Astrocyte (in vitro differentiated cells and primary cell): ENCODE measurements at regions not wholly inside any gene's neighbourhood (a gene's known extent, or its start where the extent isn't known, plus 50 kb on each side); places are given as distances from the start of the nearest gene placed in this dataset.

Source experiments
- DNase-seq: peaks from one replicate; pipeline ENCODE4 v3.0.0-alpha.2; 2010; ENCODE audit warnings: low read depth
- FAIRE-seq: peaks from 2 replicates; lab custom pipeline; 2011; peaks lifted over from hg19 to GRCh38; lab: Jason Lieb, UNC
- H2AFZ ChIP-seq: 2 replicates; pipeline ENCODE4 v1.6.0; 2012; ENCODE audit warnings: low read depth, low read length, inconsistent platforms
- H3K27ac ChIP-seq: 2 replicates; pipeline ENCODE4 v1.5.1; 2011; ENCODE audit warnings: low read depth, low read length, inconsistent platforms
- H3K27me3 ChIP-seq: 2 replicates; pipeline ENCODE4 v1.6.0; 2011; ENCODE audit warnings: low read length, inconsistent platforms; ENCODE audit not compliant: insufficient read depth
- H3K36me3 ChIP-seq: 2 replicates; pipeline ENCODE4 v1.5.1; 2011; ENCODE audit warnings: low read length, inconsistent platforms; ENCODE audit not compliant: insufficient read depth
- H3K4me1 ChIP-seq: 2 replicates; pipeline ENCODE4 v1.5.1; 2011; ENCODE audit warnings: low read length, inconsistent platforms; ENCODE audit not compliant: insufficient read depth
- H3K4me2 ChIP-seq: 2 replicates; pipeline ENCODE4 v1.6.0; 2012; ENCODE audit warnings: low read length, inconsistent platforms
- H3K4me3 ChIP-seq: 2 replicates; pipeline ENCODE4 v1.5.1; 2011; ENCODE audit warnings: low read depth, mild to moderate bottlenecking, low read length, inconsistent platforms; ENCODE audit not compliant: insufficient read depth
- H3K79me2 ChIP-seq: 2 replicates; pipeline ENCODE4 v1.6.0; 2012; ENCODE audit warnings: mild to moderate bottlenecking, low read length, inconsistent platforms; ENCODE audit not compliant: insufficient read depth
- H3K9ac ChIP-seq: 2 replicates; pipeline ENCODE4 v1.6.0; 2012; ENCODE audit warnings: mild to moderate bottlenecking, low read length, inconsistent platforms
- H3K9me3 ChIP-seq: 2 replicates; pipeline ENCODE4 v1.5.1; 2012; ENCODE audit warnings: low read depth, mild to moderate bottlenecking, low read length, inconsistent platforms; ENCODE audit not compliant: insufficient read depth
- H4K20me1 ChIP-seq: 2 replicates; pipeline ENCODE4 v1.6.0; 2012; ENCODE audit warnings: low read length, inconsistent platforms; ENCODE audit not compliant: insufficient read depth
- H3K27ac Mint-ChIP-seq: one replicate; pipeline ENCODE4 v1.8.0; 2021; ENCODE audit warnings: mild to moderate bottlenecking, mixed read lengths; ENCODE audit not compliant: unreplicated experiment
- H3K27me3 Mint-ChIP-seq: one replicate; pipeline ENCODE4 v1.8.0; 2021; ENCODE audit warnings: low read depth, mixed read lengths; ENCODE audit not compliant: unreplicated experiment
- H3K36me3 Mint-ChIP-seq: one replicate; pipeline ENCODE4 v1.8.0; 2021; ENCODE audit warnings: low read depth, mixed read lengths; ENCODE audit not compliant: unreplicated experiment
- H3K4me1 Mint-ChIP-seq: one replicate; pipeline ENCODE4 v1.8.0; 2021; ENCODE audit warnings: low read depth, mixed read lengths; ENCODE audit not compliant: unreplicated experiment
- H3K4me3 Mint-ChIP-seq: one replicate; pipeline ENCODE4 v1.8.0; 2021; ENCODE audit warnings: mild to moderate bottlenecking, moderate library complexity, mixed read lengths; ENCODE audit not compliant: unreplicated experiment
- H3K9me3 Mint-ChIP-seq: one replicate; pipeline ENCODE4 v1.8.0; 2021; ENCODE audit warnings: mild to moderate bottlenecking, mixed read lengths; ENCODE audit not compliant: unreplicated experiment
- CTCF ChIP-seq: IDR thresholded peaks from 2 replicates; pipeline ENCODE4 v1.5.1; 2011; ENCODE audit warnings: low read depth, mild to moderate bottlenecking, inconsistent platforms, low read length, moderate library complexity; ENCODE audit not compliant: insufficient read depth
- EZH2 ChIP-seq: IDR thresholded peaks from 2 replicates; pipeline ENCODE4 v1.6.1; 2012; ENCODE audit warnings: mild to moderate bottlenecking, low read length, inconsistent platforms; ENCODE audit not compliant: insufficient read depth

- H3K4me3 ChIP-seq, result no peak overlapping the region
- H3K27me3 ChIP-seq, result no peaks in the 10 kb centered on the region
- DNase-seq (no peak), FAIRE-seq (no peak)
- Mint-ChIP-seq H3K36me3 (no peaks in the 10 kb centered on the region), H3K4me3 (no peak overlapping the region), H3K9me3 (no peaks in the 10 kb centered on the region), H3K4me1 (no peaks in the 10 kb centered on the region), H3K27ac (no peak overlapping the region), H3K27me3 (no peaks in the 10 kb centered on the region)
- H3K79me2 ChIP-seq, result no peaks in the 10 kb centered on the region
- no peaks in the 10 kb centered on the region for H3K9me3 ChIP-seq
- TF ChIP-seq CTCF (no peak), EZH2 (no peak)
- H3K4me2 ChIP-seq, result no peak overlapping the region
- no peaks in the 10 kb centered on the region for H3K36me3 ChIP-seq
- no peak overlapping the region for H2AFZ ChIP-seq
- no peaks in the 10 kb centered on the region for H4K20me1 ChIP-seq
- no peak overlapping the region for H3K9ac ChIP-seq
- no peak overlapping the region for H3K27ac ChIP-seq
- H3K4me1 ChIP-seq, result no peaks in the 10 kb centered on the region
Observed at GRCh38 chr13:83423861-83424260, 458.4 kb downstream of the SLITRK1 start.

GRCh38 chr13:83423381-83423780 lies 458.9 kb downstream of the SLITRK1 start:
- Histone ChIP-seq H3K9me3 (no peaks in the 10 kb centered on the region), H2AFZ (no peak overlapping the region), H3K9ac (no peak overlapping the region), H3K27me3 (no peaks in the 10 kb centered on the region), H3K4me3 (no peak overlapping the region), H3K4me1 (no peaks in the 10 kb centered on the region), H3K79me2 (no peaks in the 10 kb centered on the region), H3K4me2 (no peak overlapping the region), H3K27ac (no peak overlapping the region), H3K36me3 (no peaks in the 10 kb centered on the region), H4K20me1 (no peaks in the 10 kb centered on the region)
- no peak for DNase-seq
- no peaks in the 10 kb centered on the region for H3K4me1 Mint-ChIP-seq
- H3K36me3 Mint-ChIP-seq, result no peaks in the 10 kb centered on the region
- FAIRE-seq, result no peak
- TF ChIP-seq CTCF (no peak), EZH2 (no peak)
- no peak overlapping the region for H3K27ac Mint-ChIP-seq
- H3K9me3 Mint-ChIP-seq, result no peaks in the 10 kb centered on the region
- H3K4me3 Mint-ChIP-seq, result no peak overlapping the region
- H3K27me3 Mint-ChIP-seq, result no peaks in the 10 kb centered on the region

- no peak overlapping the region for H3K4me3 ChIP-seq
- no peak overlapping the region for H3K9ac ChIP-seq
- H3K36me3 Mint-ChIP-seq, result no peaks in the 10 kb centered on the region
- no peaks in the 10 kb centered on the region for H3K27me3 ChIP-seq
- H3K79me2 ChIP-seq, result no peaks in the 10 kb centered on the region
- no peaks in the 10 kb centered on the region for H3K9me3 ChIP-seq
- TF ChIP-seq CTCF, result no peak
- TF ChIP-seq EZH2, result no peak
- no peak overlapping the region for H3K27ac Mint-ChIP-seq
- no peaks in the 10 kb centered on the region for H3K36me3 ChIP-seq
- no peak overlapping the region for H3K4me3 Mint-ChIP-seq
- no peaks in the 10 kb centered on the region for H3K4me1 Mint-ChIP-seq
- H4K20me1 ChIP-seq, result no peaks in the 10 kb centered on the region
- H3K27ac ChIP-seq, result no peak overlapping the region
- FAIRE-seq (no peak), DNase-seq (no peak)
- H2AFZ ChIP-seq, result no peak overlapping the region
- no peaks in the 10 kb centered on the region for H3K27me3 Mint-ChIP-seq
- no peaks in the 10 kb centered on the region for H3K9me3 Mint-ChIP-seq
- H3K4me1 ChIP-seq, result no peaks in the 10 kb centered on the region
- H3K4me2 ChIP-seq, result no peak overlapping the region
Observed at GRCh38 chr13:83414393-83414792, 467.9 kb downstream of the SLITRK1 start.
